NCI-H1417 (cell line): ENCODE measurements at regions not wholly inside any gene's neighbourhood (a gene's known extent, or its start where the extent isn't known, plus 50 kb on each side); places are given as distances from the start of the nearest gene placed in this dataset.
"Not testable (repeated sequence)": the region's sequence is repeated elsewhere in the genome, so short reads cannot be mapped to it uniquely, and the experiment has no call there.

Experiments
- DNase-seq, 3 experiments: peaks; one replicate each; lab custom pipeline; 2025; lab: John Stamatoyannopoulos, UW

DNA sequence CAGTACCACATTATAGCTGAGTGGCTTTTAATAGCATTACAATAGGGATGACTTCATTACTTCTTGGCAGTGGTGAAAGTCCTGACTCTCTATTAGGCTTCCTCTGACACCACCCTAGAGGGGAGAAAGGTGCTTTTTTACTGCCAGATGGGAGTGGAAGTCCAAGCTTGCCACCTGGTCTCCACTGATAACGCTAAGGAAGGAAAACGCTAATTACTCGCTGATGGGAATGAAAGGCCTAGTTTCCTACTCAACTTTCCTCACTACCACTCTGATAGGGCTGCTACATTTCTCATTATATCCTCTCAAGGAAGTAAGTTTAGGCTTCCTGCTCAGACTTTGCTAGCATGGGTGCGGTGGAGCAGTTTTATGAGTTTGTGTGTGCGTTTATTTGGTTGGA is 62.3 kb upstream of the PAGE3 start:
- DNase-seq, result no peak

DNA sequence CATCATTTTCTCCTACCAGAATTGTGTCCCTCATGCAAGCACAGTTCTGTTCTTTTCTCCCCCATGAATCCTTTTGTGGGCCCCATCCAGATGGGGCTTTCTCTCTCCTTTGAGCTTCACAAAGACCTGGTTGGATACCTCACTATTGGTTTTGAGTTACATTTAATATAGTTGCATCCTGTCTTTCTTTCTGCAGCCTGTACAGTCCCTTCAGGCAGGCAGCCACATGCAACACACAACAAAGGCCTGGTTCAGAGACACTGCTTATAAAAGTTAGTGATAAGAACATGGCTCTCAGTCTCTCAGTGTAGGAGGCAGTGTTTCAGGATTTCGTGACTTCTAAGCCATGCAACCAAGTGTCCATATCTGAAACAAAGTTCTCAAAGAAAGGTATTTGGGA is 70.6 kb upstream of the PAGE3 start:
- no peak for DNase-seq

DNA sequence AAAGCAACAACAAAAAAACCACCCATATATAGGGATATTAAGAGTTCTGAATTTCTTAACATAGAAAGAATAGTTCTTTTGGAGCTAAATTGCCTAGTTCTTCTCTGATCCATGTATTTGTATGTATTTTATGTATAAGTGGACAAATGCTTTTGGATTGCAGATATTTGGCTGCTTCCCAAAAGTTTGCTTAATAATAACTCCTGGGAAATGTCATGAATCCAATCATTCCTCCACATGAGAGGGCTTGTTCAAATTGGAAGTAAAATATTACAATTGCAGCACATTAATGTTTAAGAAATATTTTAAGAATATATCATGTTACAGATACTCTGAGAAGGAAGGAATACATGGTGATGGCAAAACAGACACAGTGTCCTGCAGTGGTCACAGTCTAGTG is 71.5 kb upstream of the PAGE3 start:
- no peak for DNase-seq

DNA sequence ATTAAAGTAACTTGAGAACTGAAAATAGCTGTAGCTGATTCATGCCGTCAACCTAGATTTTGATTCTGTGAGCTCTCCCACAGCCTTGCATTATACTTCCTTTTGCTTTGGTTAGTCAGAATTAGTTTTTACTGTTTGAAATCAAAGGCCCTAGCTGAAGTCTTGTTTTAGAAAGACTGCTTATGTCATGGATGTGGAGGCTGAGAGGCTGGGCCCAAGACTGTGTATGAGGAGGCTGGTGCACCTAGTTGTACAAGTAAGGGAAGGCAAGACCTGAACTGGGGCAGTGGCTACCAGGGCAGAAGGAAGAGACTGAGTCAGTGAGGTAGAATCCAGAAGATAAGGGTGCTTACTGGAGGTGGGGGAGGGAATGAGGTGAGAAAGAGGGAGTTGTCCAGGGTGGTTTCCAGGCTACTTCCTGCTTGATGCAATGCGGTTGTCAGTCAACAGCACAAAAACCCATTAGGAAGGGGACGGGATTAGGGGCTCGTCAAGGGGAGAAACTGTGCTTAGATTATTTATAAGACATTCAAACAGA is 76.2 kb upstream of the PAGE3 start:
- DNase-seq, result no peak

DNA sequence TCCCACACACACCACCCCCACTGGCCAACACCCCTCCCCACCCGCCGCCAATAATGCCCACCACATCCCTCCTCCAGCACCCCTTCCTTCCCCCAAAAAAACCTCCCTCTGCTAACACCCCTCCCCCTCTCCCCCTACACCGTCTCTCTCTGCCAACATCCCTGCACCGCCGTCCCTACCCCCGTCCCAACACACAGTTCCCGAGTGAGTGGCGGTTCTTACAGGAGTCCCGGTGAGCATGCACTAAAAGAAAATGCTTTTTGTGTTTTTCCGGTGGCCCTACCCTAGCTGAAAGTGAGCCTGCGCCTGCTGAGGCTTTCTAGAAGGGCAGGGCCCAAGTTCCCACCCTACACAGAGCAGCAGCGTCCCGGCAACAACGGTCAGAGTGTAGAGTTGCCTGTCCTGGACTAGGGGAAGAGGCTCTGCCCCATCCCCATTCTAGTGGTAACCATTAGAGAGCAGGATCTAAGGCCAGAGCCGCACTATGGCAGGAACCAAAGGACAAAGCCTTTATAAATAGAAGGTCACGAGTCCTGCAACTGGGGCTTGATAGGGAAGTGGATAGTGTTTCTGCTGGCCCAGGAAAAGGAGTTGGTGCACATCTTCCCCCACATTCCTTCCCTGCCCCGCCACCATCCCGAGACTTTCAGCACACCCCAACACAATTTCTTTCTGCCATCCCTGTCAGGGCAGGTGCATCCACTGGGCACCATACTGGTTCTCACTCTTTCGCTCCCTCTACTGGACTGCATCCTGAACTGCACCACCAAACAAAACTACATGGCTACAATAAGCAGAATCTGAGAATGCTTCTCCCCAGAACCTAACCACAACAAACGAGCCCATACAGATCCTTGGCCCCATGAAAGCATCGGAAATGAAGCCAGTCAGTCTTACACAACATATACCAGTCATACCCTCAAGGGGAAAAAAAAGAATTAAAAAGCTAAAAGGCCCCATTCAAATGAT is 78.1 kb upstream of the PAGE3 start:
- peak in 2 of 3 experiments; percentile 0 to 42 for DNase-seq

DNA sequence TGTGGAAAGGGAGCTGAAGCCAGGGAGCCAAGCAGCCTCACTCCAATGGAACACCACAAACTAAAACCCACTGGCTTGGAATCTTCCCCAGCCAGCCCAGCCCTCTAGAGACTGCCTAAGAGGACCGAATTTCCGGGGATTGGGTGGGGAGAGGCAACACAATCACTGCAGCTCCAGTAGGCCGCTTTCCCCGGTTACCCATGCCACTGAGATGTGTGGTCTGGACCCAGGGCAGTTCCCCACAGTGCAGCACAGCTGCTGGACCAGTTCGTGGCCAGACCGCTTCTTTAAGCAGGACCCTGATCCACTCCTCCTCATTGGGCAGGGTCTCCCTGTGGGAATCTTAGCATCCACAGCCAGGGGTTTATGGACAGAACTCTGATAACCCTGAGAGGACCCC is 91.9 kb upstream of the PAGE3 start:
- DNase-seq, result no peak

DNA sequence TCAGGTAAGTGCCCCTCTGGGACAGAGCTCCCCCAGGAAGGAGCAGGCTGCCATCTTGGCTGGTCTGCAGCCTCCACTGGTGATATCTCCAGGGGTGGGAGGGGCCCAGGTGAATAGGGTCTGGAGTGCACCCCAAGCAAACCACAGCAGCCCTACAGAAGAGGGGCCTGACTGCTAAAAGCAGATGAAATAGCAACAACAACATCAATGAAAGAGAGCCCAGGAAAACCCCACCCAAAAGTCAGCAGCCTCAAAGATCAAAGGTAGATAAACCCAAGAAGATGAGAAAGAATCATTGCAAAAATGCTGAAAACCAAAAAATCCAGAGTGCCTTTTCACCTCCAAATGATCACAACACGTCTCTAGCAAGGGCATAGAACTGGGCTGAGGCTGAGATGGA is 92.5 kb upstream of the PAGE3 start:
- DNase-seq, result no peak

DNA sequence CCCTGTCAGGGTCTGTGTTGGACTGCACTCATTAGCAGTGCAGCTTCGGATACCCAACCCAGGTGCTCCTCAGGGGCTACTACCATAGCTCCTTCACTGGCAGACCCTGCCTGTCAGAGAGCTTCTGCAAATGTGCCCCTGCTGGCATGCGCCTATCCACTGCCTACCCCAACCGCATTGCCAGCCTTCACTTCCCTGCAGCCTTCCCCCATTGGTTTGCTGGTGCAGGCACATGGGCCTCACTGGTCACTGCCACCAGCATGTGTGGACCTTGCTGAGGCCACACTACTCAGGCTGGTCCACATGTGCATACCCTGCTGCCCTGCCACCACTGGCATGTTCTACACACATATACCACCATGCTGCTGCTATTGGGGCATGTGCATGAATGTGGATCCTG is 72.5 kb upstream of the MAGEH1 start:
- no peak for DNase-seq

DNA sequence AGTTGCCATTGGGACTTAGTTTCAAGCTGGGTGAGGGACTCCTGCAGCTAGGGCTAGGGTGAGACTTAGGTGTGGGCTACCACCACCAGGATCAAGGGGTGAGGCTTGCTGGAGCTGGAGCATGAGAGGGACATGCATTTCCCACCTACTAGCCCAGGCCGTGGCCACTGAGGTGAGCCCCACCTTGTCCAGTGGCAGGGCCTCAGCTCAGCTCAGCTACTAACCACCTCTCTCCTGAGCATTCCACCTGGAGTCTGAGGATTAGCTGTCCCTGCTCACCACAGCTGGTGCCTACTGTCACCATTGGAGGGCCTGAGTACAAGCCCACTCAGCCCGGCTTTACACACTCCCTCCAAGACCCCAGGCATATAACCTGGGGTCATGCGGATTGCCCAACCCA is 62.6 kb upstream of the MAGEH1 start:
- DNase-seq, result no peak

DNA sequence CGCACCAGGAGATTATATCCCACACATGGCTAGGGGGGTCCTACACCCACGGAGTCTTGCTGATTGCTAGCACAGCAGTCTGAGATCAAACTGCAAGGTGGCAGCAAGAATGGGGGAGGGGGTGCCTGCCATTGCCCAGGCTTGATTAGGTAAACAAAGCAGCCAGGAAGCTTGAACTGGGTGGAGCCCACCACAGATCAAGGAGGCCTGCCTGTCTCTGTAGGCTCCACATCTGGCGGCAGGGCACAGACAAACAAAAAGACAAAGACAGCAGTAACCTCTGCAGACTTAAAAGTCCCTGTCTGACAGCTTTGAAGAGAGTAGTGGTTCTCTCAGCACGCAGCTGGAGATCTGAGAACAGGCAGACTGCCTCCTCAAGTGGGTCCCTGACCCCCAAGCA is 55.1 kb upstream of the MAGEH1 start:
- not testable (repeated sequence) for DNase-seq
